ENCODE measurements at regions not wholly inside any gene's neighbourhood (a gene's known extent, or its start where the extent isn't known, plus 50 kb on each side); places are given as distances from the start of the nearest gene placed in this dataset.

GRCh38 chr21:24716281-24716918 lies 890.9 kb downstream of the MRPL39 start:
- peak; percentile 78 for DNase-seq

DNA sequence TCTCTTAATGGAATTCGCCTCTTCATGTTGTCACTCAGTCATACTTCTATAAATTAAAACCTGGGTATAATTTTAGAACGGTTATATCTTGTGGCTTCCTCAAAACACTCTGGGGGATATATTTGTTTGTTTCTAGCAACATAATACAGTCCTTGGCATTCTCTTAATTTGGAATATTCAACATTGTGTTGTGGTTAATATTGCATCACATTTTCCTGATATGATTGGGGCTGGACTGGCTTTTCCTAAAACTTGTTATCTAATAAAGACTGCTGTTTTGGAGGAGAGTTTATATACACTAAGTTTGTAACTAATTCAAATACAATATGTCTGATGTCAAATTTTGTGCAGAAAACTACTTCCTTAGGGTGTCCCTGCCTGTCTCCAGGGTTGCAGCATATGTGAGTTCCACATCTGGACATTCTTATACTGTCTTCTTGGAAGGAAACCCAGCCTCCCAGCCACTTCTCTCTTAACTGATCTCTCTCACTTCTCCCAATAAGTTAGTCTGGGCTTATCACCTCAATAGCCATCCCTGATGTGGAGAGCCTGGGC lies 892.6 kb downstream of the MRPL39 start:
- no peak for DNase-seq

GRCh38 chr21:24705201-24705600 lies 902.1 kb downstream of the MRPL39 start:
- no peak for DNase-seq

- no peak for DNase-seq
Observed at GRCh38 chr21:24693779-24694178, 913.5 kb downstream of the MRPL39 start.

GRCh38 chr21:24681456-24681855 lies 925.8 kb downstream of the MRPL39 start:
- DNase-seq = no peak

DNA sequence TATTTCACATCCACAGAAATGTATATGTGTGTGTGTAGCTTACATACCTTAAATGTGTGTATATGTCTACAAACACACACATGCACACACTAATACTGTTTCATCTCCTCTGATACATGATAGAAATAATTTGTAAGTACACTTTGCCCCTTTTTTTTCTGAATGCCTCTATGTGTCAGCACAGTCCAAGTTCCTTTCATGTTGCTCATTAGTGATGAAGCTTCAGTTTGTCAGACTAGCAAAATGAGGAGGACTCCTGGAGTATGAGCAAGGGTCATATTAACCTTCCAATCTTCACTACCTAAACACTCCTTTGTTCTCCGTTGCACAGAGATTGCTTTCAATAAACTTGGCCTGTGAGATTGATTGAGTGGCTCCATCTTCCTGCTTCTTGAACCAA lies 935.4 kb downstream of the MRPL39 start:
- peak; percentile 1 for DNase-seq

- DNase-seq = no peak
Observed at GRCh38 chr21:24658926-24659325, 948.4 kb downstream of the MRPL39 start.

DNA sequence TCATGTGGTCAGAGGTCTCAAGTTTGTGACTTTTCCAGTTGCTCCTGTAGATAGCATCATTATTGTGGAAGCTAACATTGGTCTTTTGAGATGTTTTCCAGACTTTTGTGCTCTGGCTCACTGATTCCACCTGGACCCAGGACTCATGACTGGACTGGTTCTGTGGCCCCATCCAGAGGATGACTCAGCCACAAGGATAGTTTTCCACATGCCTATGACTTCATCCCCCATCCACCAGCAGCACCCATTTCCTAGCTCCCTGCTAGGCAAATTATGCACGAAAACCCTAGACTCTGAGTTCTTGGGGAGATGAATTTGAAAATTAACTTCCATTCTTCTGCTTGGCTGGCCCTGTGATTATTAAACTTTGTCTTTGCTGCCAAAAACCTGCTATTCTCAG lies 949.3 kb downstream of the MRPL39 start:
- no peak for DNase-seq

DNA sequence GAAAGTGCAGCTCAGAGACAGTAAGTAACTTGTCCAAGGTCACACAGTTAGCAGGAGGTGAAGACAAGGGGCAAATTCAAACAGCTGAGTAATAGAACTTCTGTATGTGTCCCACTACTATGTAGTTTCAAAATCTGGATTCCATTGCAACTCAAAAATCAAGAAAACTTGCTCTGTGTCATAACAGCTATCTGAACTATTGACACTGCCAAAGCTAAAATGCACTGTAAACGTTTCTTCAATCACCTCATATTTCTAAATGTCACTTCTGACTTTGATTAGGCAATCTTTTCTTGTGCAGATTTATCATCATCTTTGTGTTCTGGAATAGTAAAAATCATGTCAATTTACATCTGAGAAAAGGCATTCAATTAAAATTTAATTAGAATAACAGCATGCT lies 957.6 kb downstream of the MRPL39 start:
- DNase-seq = no peak

- no peak for DNase-seq
Observed at GRCh38 chr21:24636696-24637095, 970.6 kb downstream of the MRPL39 start.

- DNase-seq = no peak
Observed at GRCh38 chr21:24634749-24635148, 972.5 kb downstream of the MRPL39 start.

DNA sequence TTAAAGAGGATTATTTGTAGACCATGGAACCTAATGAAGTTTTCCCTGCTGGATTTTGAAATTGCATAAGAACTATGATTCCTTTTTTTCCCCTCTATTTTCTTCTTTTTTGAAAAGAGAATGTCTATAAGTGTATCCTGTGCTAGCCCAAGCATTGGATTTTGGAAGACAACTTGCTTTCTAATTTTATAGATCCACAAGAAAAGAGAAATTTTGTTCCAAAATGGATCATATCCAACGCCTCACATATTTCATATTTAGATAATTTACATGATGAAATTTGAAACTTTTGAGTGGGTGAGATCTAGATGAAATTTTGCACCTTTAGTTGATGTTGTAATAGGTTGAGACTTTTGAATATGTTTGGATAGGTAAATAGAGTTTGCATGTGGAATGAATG lies 978.7 kb downstream of the MRPL39 start:
- DNase-seq = no peak

GRCh38 chr21:24628046-24628445 lies 979.2 kb downstream of the MRPL39 start:
- no peak for DNase-seq

- DNase-seq = no peak
Observed at GRCh38 chr21:24617819-24618218, 989.5 kb downstream of the MRPL39 start.

GRCh38 chr21:24594082-24594481 lies 1013.2 kb downstream of the MRPL39 start:
- DNase-seq = no peak

DNA sequence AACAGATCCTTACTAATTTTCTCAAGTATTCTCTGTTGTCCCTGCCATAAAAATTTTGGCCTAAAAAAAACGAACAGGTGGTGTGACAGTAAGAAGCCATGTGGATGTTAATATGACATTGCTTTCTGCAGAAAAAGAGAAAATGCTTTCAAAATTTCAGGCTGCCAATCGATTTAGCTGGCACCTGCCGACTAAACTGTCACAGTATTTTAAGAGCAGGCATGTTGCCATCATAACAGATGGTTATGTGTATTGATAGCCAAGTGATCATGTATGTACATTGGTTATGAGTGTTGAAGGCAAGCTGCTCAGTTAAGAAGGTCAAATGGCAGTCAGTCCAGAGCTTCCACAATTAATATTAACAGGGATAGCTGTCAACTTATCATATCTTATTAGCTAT lies 1017.0 kb downstream of the MRPL39 start:
- no peak for DNase-seq

GRCh38 chr21:24583473-24583872 lies 1023.8 kb downstream of the MRPL39 start:
- no peak for DNase-seq

DNA sequence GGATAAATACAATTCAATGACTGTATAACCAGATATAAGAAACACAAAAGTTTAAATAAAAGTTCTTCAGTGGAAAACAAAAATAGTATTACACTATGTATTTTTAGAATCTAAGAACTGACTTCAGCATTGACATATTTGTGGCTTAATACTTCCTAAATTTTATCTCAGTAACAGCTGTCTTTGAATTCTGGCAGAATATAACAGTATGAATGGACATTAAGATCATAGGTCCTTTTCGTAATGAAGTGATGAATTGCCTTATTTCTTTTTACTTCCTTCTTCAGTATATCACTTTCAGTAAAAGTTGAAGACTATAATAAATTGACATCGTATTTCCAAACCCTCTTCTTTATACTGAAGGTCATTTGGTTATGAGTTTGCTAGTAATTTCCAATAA lies 1030.0 kb downstream of the MRPL39 start:
- no peak for DNase-seq

DNA sequence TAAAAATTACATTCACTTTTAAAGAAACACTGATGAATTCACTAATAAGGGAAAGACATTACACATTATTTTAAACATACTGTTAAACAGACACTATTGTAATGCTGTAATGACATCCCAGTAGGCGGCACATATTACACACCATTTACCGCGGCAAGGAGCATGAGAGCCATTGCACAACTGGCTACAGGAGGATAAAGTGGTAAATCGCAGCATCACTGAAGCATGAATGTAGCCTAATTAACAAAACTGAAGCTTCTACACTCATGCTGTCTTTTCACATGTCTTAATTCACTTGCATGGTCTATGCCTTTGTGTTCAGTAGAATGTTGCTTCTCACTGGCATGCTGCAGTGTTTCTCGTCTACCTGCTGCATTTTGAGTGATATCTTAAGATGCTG lies 1046.0 kb downstream of the MRPL39 start:
- no peak for DNase-seq

DNA sequence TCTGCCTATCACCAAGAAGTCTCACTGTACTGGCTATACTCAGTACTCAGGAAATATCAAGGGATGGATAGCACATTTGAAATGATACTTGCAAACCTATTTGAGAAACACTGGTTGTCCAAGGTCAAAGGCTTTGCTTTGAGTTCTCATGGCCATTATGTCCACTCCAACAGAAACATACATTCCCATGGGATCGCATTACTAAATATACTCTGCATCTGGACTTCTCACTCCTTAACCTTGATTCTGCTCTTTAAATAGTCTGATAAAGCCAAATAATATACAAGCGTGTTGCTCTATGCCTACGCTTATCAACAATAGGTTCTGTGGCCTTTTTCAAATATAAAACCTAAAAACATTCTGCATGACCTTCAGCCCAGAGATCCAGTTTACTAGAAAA lies 1054.8 kb downstream of the MRPL39 start:
- DNase-seq = no peak

- DNase-seq = no peak
Observed at GRCh38 chr21:24545807-24546361, 1061.4 kb downstream of the MRPL39 start.

DNA sequence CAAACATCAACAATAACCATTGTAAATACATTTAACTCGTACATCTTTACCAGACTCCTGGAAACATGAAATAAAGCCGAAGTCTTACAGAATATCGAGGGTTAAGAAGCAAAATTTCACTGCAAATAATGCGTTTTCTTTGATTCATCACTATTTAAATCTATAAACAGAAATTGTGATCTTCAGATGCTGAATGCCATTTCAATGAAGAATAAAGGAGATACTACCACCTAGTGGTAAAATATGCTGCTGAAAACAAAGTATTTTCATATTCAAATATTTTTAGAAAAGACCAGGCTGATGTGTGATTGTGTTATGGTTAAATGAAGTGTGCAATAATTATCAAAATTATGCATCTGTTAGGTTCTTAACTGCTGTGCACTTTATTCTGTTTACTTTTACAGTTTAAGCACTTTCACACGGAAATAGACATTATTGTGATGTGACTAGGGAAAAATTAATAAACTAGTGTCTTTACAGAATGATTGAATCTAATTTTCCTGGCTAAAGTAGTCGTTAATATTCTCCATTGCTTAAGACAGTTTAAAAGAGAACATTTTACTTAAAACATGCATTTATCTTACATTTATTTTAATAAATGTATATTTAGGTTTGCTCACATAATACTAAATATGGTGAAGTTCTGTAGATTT lies 1093.1 kb downstream of the MRPL39 start:
- peak; percentile 6 for DNase-seq

DNA sequence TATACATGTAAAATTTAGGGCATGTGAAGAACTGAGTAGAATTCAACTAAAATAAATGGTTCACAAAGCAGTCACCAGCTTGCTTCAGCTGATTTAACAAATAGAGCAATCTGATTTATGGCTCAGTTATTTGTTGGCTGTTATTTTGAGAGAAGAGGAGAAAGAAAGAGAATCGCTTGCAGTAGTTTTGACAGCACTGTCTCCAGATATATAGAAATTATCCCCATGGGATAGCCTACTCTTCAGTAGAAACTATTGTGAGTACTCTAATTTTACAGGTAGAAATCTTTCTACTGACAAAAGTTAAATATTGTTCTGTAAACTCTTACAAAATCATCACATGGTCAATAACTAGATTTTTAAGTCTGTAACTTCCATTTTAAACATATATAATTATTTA lies 1098.2 kb downstream of the MRPL39 start:
- DNase-seq = no peak

DNA sequence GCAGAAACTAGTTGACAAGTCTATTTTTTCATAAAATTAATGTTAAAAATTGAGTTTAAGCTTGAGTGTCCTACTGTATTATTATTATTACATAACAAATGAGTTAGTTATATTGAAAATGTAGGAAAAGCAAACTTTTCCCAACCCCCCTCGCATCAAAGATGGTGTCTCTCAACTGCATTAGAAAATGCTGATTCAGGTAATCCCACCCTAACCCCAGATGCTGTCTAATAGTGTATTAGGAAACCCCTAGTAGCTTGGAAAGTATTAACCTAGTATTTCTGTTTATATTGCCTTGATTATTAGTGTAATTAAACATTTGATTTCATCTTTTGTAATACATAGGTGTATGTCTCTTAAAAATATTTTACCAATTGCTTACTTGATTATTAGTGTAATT lies 1120.3 kb downstream of the MRPL39 start:
- no peak for DNase-seq
